NCI-H1417 treated with DMSO at 0.1 percent for 48 hours (cell line): ENCODE measurements at regions not wholly inside any gene's neighbourhood (a gene's known extent, or its start where the extent isn't known, plus 50 kb on each side); places are given as distances from the start of the nearest gene placed in this dataset.
"Not testable (repeated sequence)": the region's sequence is repeated elsewhere in the genome, so short reads cannot be mapped to it uniquely, and the experiment has no call there.

Source experiments
- DNase-seq: peaks from one replicate; lab custom pipeline; 2025; lab: John Stamatoyannopoulos, UW

- no peak for DNase-seq
Measured at GRCh38 chr10:65350611-65351010, 1575.2 kb upstream of the LRRTM3 start.

DNA sequence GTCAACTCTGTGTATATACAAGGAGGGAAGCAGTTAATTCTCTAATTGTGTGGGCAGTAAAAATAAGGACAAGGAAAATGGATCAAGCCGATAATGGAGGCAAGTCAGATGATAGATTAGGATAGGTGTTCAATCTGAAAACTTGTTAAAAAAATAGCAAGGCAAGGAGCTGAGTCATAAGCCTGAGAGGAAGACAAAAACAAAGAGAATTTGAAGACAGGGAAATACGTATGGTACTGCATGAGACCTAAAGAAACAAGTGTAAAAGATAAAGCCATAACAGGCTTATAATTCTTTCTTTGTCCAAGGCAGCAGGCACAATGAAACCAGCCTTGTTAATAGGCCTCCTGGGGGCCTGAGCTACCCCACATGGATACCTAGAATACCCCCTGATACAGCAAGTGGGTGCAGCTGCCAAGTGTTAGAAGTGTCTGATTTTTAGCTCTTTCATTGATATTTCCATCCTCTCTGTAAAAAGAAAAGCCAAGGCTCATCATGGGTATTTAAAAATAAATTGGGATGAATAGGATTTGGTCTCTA is 1570.6 kb upstream of the LRRTM3 start:
- DNase-seq, result no peak

DNA sequence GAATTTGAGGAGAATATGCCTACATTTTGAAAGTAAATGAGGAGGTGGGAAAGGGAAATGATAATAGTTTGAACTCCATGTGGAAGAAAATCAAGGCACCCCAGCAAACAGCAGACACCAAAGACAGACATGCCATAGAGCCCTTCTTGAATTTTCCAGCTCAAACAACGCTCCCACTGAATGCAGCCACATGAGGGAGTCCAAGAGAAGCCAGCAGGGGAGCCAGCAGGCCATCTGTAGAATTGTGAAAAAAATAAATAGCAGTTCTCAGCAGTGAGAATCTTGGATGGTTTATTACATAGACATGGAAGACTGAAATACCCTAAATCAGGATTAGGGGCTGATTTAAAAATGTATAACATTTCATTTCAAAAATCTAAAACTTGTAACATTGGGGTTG is 1567.3 kb upstream of the LRRTM3 start:
- no peak for DNase-seq

GRCh38 chr10:65360497-65360896 is 1565.3 kb upstream of the LRRTM3 start:
- DNase-seq, result no peak

GRCh38 chr10:65365878-65366277 is 1560.0 kb upstream of the LRRTM3 start:
- DNase-seq, result no peak

DNA sequence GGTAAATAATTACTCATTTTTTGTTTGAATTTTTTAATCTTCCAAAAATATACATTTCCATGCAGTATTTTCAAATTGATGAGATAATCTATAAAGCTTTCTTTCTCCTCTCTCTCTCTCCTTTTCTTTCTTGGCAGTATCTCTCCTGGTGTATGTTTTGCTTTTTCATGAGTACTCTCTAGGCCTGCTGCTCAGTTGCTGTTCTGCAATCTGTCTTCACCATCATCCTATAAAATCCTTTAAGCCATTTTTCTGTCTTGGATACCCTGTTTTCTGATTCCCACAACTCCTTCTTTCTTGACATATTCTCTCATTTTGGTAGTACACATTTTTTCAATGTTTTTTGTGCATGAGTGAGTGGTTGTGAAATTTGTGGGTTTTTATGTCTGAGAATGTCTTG is 1558.1 kb upstream of the LRRTM3 start:
- no peak for DNase-seq

DNA sequence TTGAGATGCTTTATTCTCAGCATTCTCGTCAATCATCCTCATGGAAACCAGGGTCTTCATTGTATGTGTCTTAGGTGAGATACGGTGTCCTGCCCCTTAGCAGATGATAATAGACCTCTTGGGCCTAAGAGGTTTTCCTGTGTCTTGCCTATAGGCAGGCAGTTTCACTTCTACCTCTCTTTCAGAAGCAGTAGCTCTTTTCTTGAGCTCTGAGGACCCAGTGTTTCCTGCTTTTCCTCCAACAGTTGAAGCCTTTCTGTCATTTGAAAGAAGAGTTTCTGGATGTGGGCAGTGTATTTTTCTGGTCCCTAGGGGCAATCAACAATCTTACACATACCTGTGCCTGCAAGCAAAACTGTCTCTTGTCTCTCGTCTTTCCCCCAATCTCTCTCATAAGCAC is 1550.3 kb upstream of the LRRTM3 start:
- DNase-seq, result no peak

- no peak for DNase-seq
Measured at GRCh38 chr10:65377687-65378086, 1548.1 kb upstream of the LRRTM3 start.

GRCh38 chr10:65394502-65395297 is 1531.1 kb upstream of the LRRTM3 start:
- no peak for DNase-seq

DNA sequence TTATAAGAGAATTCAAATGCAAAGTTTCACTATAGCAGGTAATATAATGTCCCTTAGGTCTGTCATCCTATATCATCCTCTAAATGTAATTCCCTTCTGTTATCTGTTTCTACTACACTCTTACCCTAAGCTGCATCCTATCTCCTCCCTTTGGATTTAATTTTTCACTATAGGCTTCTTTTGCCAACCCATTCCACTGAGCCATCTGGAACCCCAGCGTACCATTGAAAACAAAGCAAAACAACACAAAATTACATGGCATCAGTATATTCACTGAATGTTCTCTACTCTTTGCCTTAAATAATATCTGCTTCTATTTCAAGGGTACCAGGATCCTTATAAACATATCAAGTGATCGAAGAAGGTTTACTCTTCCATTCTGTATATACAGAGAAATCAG is 1530.2 kb upstream of the LRRTM3 start:
- DNase-seq, result no peak

DNA sequence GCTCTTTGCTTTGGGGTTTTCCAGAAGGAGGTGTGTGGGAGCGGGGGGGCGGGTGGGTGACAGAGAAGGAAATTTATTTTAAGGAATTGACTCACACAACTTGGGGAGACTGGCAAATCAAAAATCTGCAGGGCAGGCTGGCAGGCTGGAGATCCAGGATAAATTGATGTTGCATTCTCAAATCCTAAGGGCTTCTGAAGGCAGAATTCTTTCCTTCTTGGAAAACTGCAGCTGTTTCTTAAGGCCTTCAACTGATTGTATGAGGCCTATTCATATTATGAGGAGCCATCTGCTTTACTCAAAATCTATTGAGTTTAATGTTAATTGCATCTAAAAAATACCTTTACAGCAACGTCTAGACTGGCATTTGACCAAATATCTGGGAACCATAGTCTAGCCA is 1528.8 kb upstream of the LRRTM3 start:
- no peak for DNase-seq

DNA sequence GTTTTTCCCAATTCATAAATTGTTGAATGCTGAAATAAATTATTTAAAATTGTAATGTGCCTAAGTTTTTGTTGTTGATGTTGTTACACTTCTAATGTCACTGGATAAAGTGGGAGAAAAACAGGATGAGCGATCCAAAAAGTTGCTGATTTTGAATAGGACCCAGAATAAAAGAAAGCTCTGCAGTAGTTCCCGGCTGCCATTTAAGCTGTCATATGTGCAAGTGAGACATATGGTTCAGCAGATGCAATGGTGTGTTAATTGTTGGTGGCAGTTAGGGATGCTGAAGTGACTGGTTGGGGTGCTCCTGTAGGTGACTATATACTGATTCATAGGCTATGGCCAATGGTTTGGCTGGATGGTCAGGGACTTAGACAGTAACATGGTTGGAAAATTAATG is 1517.4 kb upstream of the LRRTM3 start:
- no peak for DNase-seq

- DNase-seq, result no peak
Measured at GRCh38 chr10:65413001-65413400, 1512.8 kb upstream of the LRRTM3 start.

DNA sequence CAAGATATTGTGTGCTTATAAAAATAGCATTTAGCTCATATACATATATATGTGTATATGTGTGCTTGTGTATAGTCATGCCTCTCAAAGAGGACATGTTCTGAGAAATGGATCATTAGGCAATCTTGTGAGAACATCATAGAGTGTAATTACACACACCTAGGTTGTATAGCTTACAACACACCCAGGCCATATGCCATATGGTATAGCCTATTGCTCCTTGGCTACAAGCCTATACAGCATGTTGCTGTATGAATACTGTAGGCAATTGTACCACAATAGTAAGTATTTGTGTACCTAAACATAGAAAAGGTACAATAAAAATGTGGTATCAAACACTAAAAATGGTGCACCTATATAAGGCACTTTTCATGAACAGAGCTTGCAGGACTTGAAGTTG is 1510.5 kb upstream of the LRRTM3 start:
- no peak for DNase-seq

DNA sequence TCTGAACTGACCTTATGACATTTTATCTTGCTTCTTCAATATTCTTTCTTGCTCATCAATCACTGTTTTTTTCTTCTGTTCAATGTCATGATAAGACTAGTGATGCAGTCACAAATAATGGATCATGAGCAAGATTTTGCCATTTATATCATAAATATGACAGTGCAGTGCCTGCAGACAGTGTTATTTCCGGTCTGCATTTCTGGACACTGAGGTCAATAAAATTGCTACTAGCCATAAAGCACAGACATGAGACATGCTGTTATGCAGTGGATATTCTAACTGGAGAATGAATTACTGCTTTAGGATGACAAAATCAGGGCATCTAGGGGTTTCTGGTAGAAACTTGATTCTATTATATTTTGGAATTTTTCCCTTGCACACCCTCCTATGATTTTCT is 1509.7 kb upstream of the LRRTM3 start:
- DNase-seq, result no peak

DNA sequence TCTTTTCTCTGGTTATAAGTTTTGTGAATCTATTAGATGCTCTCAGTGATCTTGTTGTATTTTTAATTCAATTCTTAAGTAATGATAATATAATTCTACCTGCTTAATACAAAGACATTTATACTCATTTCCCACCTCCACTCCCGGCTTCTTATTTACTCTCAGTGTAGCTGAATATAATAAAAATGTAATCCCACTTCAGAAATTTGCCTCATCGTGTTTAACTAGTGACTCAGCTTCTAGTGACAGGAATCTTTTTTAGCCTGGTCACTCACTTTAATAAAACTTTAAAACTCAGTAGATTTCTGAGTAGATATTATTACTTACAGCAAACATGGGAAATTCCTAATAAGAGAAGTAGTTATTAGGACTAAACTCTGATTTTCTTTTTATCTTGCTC is 1506.2 kb upstream of the LRRTM3 start:
- DNase-seq, result no peak

DNA sequence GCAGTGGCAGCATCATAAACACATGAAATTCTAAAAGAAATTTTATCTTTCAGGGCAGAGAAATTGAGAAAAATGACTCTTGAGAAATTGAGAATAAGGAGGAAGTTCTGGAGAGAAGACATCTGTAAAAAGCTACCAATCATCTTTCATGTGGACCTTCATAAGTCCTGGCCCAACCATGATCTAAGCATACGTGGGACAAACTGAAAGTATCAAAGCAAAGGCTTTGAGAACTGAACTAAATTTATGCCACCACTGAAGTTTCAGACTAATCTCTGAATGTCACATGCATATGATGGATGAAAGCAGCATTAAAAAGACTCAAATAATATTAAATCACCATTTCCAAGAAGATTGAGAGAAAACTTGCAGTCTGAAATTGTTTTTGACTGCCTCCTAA is 1502.8 kb upstream of the LRRTM3 start:
- no peak for DNase-seq

DNA sequence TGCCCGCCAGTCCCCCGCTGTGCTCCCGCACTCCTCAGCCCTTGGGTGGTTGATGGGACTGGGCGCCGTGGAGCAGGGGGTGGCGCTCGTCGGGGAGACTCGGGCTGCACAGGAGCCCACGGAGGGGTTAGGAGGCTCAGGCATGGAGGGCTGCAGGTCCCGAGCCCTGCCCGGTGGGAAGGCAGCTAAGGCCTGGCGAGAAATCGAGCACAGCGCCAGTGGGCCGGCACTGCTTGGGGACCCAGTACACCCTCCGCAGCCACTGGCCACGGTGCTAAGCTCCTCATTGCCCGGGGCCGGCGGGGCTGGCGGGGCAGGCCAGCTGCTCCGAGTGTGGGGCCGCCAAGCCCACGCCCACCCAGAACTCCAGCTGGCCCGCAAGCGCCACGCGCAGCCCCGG is 1496.5 kb upstream of the LRRTM3 start:
- DNase-seq, result not testable (repeated sequence)

DNA sequence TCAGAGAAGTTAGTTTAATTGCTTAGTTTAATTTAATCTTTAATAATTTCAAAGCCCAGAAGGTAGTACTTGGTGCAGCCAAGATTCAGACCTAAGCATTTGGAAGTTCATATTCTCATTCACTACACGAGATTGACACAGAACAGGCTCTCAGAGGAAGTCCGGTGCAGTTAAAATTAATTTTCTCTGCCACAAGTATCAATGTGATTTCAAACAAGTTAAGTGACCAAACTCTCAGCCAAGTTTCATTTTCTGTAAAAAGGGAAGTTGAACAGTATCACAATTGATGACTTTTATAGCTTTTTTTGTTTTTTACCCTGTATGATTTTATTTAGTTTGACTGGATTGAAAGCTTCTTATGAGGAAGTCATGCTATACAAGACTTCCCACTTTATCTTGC is 1494.9 kb upstream of the LRRTM3 start:
- no peak for DNase-seq

DNA sequence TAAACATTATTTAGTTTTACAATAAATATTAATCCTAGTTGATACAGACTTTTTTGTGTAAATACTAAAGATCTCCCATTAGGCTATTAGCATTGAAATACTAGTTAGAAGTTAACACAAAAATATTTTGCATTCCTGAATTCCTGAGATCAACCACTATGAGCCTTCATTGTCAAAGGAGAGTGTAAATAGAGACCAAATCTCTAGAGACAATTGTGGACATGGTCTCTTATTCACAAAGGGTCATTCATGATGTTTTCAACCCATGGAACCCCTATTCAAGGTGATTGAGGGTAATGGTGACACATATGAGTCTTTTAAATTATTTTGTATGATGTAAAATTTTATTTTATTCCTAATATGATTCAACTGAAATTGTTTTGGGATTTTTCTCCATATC is 1454.8 kb upstream of the LRRTM3 start:
- no peak for DNase-seq

DNA sequence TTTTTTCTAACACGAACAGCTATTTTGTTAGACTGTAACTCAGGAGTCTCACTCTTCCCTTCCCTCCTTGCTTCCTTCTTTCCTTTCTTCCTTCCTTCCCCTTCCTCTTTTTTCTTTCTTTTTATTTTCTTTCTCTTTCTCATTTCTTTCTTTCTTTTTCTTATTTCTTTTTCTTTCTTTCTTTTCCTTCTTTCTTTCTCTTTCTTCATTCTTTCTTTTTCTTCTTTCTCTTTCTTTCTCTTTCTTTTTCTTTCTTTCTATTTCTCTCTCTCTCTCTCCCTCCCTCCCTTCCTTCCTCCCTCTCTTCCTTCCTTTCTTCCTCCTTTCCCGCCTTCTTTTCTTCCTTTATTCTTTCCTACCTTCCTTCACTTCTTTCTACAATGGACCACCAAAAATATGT is 1443.0 kb upstream of the LRRTM3 start:
- DNase-seq, result no peak

DNA sequence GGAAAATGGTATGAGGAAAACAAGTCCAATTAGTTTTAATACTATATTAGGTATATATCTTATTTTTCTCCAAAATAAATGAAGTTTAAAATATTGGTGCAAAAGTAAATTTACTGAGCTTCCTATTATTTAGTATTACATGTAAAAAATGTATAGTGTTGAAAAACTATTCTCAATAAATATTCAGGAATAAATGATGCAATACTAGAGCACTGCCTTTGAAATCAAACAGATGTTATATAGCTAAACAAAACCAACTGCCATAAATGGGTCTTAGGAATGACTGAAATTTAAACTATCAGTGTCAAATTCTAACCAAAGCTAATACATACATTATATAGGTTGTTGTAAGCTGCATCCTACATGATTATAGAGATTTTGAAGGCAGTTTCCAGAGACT is 1434.0 kb upstream of the LRRTM3 start:
- DNase-seq, result no peak

DNA sequence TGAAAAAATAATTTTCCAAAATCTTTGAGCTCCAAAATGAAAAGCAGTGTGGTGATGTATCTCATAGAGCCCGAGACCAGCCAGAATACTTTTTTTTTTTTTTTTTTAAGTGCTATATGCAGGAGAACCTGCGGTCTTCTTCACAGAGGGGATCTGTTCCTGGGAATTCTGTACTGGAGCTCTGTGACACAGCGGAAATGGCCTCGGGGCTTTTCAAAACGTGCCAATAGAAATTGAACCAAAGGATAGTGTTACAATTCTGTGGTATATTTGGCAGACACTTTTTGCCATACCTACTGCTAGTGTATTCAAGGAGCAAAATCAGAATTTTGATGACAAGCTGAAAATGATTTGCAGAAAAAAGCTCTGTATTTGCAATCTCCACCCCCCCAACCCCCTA is 1429.3 kb upstream of the LRRTM3 start:
- no peak for DNase-seq

- DNase-seq, result no peak
Measured at GRCh38 chr10:65497837-65498236, 1428.0 kb upstream of the LRRTM3 start.
